HL-60 (cell line): ENCODE measurements at regions not wholly inside any gene's neighbourhood (a gene's known extent, or its start where the extent isn't known, plus 50 kb on each side); places are given as distances from the start of the nearest gene placed in this dataset.

ENCODE experiments used
- DNase-seq, 2 experiments: peaks; one replicate each; pipeline ENCODE4 v3.0.0-alpha.2; 2010 to 2020; ENCODE audit warnings: low read depth in 1 of 2, low spot score in 1 of 2
- H3K27ac ChIP-seq: fragments of 250-450 bp; sonication (Bioruptor Pico); replicated peaks from 2 replicates; pipeline ENCODE4 v1.5.1; 2020; ENCODE audit warnings: mild to moderate bottlenecking, moderate library complexity
- H3K27me3 ChIP-seq: fragments of 250-450 bp; sonication (Bioruptor Pico); 2 replicates; pipeline ENCODE4 v1.5.1; 2021; ENCODE audit warnings: mild to moderate bottlenecking, moderate library complexity; ENCODE audit not compliant: insufficient read depth, poor library complexity, severe bottlenecking
- H3K4me3 ChIP-seq: replicated peaks from 2 replicates; pipeline ENCODE4 v1.5.1; 2011; ENCODE audit warnings: mild to moderate bottlenecking, control low read depth, low read length; ENCODE audit not compliant: insufficient read depth
- CTCF ChIP-seq: IDR thresholded peaks from one replicate; pipeline ENCODE4 v1.5.1; 2011; ENCODE audit warnings: low read length, control low read depth, inconsistent platforms; ENCODE audit not compliant: insufficient read depth
- GABPA ChIP-seq: IDR thresholded peaks from 2 replicates; pipeline ENCODE4 v1.6.1; 2012; ENCODE audit warnings: low read depth
- POLR2AphosphoS5 ChIP-seq: IDR thresholded peaks from 2 replicates; pipeline ENCODE4 v1.6.1; 2012; ENCODE audit warnings: low read depth
- REST ChIP-seq: IDR thresholded peaks from 2 replicates; pipeline ENCODE4 v1.6.1; 2012; ENCODE audit warnings: low read depth; ENCODE audit not compliant: insufficient replicate concordance
- SPI1 ChIP-seq: IDR thresholded peaks from 2 replicates; pipeline ENCODE4 v1.6.1; 2012; ENCODE audit warnings: low read depth, mild to moderate bottlenecking, borderline replicate concordance

GRCh38 chr2:167689444-167689843 lies 558.0 kb downstream of the STK39 start:
- no peak for DNase-seq
- Histone ChIP-seq H3K4me3 (no peak overlapping the region), H3K27ac (no peak overlapping the region), H3K27me3 (no peaks in the 10 kb centered on the region)
- no peak for TF ChIP-seq SPI1
- TF ChIP-seq GABPA: no peak
- TF ChIP-seq CTCF: no peak
- no peak for TF ChIP-seq POLR2AphosphoS5
- TF ChIP-seq REST: no peak

- DNase-seq: no peak
- Histone ChIP-seq H3K4me3 (no peak overlapping the region), H3K27me3 (no peaks in the 10 kb centered on the region), H3K27ac (no peak overlapping the region)
- TF ChIP-seq CTCF: no peak
- no peak for TF ChIP-seq GABPA
- no peak for TF ChIP-seq POLR2AphosphoS5
- no peak for TF ChIP-seq SPI1
- TF ChIP-seq REST: no peak
Measured at GRCh38 chr2:167686691-167687090, 560.7 kb downstream of the STK39 start.

GRCh38 chr2:167681234-167682015 lies 566.0 kb downstream of the STK39 start:
- no peak for TF ChIP-seq CTCF
- TF ChIP-seq SPI1: no peak
- Histone ChIP-seq H3K4me3 (no peak overlapping the region), H3K27me3 (no peaks in the 10 kb centered on the region), H3K27ac (no peak overlapping the region)
- DNase-seq: no peak

GRCh38 chr2:167678158-167678557 lies 569.2 kb downstream of the STK39 start:
- TF ChIP-seq CTCF: no peak
- no peak for TF ChIP-seq POLR2AphosphoS5
- TF ChIP-seq SPI1: no peak
- no peak for TF ChIP-seq REST
- TF ChIP-seq GABPA: no peak
- no peak for DNase-seq
- Histone ChIP-seq H3K27me3 (no peaks in the 10 kb centered on the region), H3K27ac (no peak overlapping the region), H3K4me3 (no peak overlapping the region)
